ENCODE measurements at regions not wholly inside any gene's neighbourhood (a gene's known extent, or its start where the extent isn't known, plus 50 kb on each side); places are given as distances from the start of the nearest gene placed in this dataset.

- TF ChIP-seq, protein P1, sequence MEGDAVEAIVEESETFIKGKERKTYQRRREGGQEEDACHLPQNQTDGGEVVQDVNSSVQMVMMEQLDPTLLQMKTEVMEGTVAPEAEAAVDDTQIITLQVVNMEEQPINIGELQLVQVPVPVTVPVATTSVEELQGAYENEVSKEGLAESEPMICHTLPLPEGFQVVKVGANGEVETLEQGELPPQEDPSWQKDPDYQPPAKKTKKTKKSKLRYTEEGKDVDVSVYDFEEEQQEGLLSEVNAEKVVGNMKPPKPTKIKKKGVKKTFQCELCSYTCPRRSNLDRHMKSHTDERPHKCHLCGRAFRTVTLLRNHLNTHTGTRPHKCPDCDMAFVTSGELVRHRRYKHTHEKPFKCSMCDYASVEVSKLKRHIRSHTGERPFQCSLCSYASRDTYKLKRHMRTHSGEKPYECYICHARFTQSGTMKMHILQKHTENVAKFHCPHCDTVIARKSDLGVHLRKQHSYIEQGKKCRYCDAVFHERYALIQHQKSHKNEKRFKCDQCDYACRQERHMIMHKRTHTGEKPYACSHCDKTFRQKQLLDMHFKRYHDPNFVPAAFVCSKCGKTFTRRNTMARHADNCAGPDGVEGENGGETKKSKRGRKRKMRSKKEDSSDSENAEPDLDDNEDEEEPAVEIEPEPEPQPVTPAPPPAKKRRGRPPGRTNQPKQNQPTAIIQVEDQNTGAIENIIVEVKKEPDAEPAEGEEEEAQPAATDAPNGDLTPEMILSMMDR (IDR thresholded peaks at IDR 0.05): no peak
- TF ChIP-seq POLR2A (IDR thresholded peaks at IDR 0.05): no peak
These were observed 886.5 kb upstream of the SOX9 start for GRCh38 chr17:71234349-71234748.

Data from ovary (tissue), 3 donors.